ENCODE measurements at regions not wholly inside any gene's neighbourhood (a gene's known extent, or its start where the extent isn't known, plus 50 kb on each side); places are given as distances from the start of the nearest gene placed in this dataset.
"Not testable (repeated sequence)": the region's sequence is repeated elsewhere in the genome, so short reads cannot be mapped to it uniquely, and the experiment has no call there.

DNA sequence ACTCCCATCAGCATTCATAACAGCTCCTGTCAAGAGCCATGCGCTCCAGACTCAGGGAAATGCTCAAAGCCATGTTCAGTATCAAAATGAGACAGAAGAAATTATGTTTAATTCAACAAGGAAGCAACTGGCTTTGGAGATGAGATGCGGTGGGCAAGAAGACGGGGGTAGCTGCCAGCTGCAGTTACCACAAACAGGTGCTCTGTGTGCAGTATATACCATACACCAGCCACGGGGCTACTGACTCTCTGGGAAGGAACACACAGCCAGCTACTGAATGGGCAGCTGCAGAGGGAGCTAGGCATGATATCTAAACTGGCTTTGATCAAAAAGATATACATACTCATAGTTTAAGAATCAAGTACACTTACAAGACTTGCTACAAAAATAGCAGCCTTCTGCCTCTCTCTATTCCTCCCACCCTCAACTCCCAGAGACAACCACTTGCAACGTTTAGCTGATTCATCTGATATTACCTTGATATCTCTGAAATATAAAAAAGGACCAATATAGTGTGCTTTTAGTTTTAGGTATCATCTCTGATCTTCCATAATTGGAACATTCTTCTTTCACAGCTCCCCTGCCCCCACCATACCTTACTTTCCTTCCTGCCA lies 593.0 kb downstream of the UQCRFS1 start:
- H3K4me3 ChIP-seq: no peak overlapping the region
- TF ChIP-seq CTCF (IDR thresholded peaks at IDR 0.05): no peak
- DNase-seq (ENCODE audit: low spot score): no peak
- no peak overlapping the region for H3K27ac ChIP-seq

GRCh38 chr19:28618504-28618903 lies 594.4 kb downstream of the UQCRFS1 start:
- no peak overlapping the region for H3K4me3 ChIP-seq
- no peak for TF ChIP-seq CTCF (IDR thresholded peaks at IDR 0.05)
- DNase-seq (ENCODE audit: low spot score): no peak
- H3K27ac ChIP-seq: no peak overlapping the region

DNA sequence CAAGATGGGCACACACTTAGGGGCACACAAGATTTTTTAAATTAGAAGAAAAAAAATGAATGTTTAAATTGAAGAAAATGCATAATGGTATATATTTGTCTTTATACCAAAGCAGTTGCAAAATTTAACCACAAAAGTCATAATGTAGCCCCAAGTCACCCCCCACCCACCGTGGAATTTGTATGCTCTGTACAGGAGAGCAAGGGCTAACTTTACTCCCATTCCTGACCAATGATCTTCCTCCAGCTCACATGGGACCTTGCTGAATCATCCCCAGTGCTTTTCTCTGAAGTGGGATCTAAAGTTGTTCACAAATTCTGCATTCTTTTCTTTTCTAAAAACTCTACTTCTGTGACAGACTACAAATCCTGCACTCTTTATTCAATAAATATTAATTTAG lies 597.0 kb downstream of the UQCRFS1 start:
- no peak for DNase-seq (ENCODE audit: low spot score)
- no peak overlapping the region for H3K4me3 ChIP-seq
- H3K27ac ChIP-seq: no peak overlapping the region
- TF ChIP-seq CTCF (IDR thresholded peaks at IDR 0.05): no peak

DNA sequence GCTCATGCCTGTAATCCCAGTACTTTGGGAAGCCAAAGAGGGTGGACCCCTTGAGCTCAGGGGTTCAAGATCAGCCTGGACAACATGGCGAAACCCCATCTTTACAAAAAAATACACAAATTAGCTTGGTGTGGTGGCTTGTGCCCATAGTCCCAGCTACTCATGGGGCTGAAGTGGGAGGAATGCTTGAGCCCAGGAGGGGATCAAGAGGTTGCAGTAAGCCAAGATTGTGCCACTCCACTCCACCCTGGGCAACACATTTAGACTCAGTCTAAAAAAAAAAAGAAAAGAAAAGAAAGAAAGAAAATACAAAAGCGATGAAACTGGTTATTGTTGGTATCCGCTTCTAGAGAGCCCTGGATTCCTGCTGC lies 597.4 kb downstream of the UQCRFS1 start:
- no peak for TF ChIP-seq CTCF (IDR thresholded peaks at IDR 0.05)

DNA sequence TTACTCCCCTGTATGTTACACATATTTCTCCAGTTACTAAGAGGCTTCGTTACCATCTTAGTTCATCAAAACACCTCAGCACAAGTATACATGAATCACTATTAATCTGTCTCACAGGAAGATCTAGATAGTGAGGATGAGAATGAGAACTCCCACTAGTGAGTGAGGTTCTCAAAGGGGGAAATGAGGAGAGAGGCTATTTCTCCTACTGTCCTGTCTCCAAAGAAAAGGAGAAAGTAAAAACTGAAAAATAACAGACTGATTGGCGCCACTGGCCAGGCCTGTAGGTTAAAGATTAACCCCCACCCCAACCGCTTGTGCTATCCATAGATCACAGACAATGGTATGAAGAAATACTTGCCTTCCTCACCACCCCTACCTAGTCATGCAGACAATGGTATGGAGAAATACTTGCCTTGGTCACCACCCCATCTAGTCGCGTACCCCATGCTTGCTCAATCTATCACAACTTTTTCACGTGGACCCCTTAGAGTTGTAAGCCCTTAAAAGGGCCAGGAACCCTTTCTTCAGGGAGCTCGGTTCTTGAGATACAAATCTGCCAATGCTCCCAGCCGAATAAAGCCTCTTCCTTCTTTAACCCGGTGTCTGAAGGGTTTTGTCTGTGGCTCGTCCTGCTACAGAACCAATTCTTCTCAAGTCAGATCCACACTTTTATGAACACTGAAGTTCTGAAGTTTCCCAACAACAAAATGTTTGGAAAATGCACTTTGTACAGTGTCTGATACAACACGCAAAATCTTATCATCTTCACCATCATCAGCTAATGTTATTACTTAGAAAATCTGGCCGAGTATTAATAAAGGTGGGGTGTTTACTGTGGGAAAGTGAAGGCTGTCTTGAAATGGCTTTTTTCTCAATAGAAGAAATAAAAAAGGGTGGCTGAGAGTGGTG lies 598.1 kb downstream of the UQCRFS1 start:
- no peak for TF ChIP-seq CTCF (IDR thresholded peaks at IDR 0.05)
- DNase-seq (ENCODE audit: low spot score): no peak
- Histone ChIP-seq H3K4me3 (no peak overlapping the region), H3K27ac (no peak overlapping the region)

More for the DNA sequence above, 597.4 kb downstream of the UQCRFS1 start:
- no peak overlapping the region for H3K27ac ChIP-seq
- DNase-seq (ENCODE audit: low spot score): no peak
- no peak overlapping the region for H3K4me3 ChIP-seq

DNA sequence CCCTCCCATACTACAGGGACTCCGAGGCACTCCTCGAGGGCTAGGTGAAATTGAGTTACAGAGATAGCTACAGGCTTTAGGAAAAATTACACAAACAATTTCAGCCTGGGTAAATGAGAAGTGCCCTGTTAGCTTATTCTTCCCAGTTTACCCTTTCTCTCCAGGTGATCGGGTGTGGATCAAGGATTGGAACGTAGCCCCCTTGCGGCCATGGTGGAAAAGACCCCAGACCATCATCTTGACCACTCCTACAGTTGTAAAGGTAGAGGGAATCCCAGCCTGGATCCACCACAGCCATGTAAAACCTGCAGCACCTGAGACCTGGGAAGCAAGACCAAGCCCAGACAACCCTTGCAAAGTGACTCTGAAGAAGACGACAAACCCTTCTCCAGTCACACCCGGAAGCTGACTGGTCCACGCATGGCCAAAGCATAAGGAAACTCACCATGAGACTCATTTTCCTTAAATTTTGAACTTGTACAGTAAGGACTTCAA lies 600.6 kb downstream of the UQCRFS1 start:
- no peak for TF ChIP-seq CTCF (IDR thresholded peaks at IDR 0.05)

DNA sequence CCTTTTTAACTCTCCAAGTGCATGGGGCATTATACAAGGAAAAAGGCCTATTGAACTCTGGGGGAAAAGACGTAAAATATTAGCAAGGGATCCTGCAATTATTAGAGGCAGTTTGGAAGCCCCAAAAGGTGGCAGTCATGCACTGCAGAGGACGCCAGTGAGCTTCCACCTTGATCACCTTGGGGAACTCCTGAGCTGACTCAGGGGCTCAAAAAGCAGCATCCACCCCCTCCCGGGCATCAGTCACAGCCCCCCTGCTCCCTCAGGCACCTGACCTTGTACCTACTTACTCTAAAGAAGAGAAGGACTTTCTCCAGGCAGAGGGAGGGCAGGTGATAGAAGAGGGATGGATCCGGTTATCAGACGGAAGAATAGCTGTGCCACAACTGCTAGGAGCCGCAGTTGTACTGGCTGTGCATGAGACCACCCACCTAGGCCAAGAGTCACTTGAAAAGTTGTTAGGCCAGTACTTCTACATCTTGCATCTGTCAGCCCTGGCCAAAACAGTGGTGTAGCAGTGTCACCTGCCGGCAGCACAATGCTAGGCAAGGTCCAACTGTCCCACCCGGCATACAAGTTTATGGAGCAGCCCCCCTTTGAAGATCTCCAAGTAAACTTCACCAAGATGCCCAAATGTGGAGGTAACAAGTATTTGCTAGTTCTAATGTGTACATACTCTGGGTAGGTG lies 601.6 kb downstream of the UQCRFS1 start:
- not testable (repeated sequence) for H3K4me3 ChIP-seq; DNase-seq (ENCODE audit: low spot score); H3K27ac ChIP-seq

More for the DNA sequence above, 600.6 kb downstream of the UQCRFS1 start:
- Histone ChIP-seq H3K27ac (no peak overlapping the region), H3K4me3 (no peak overlapping the region)
- no peak for DNase-seq (ENCODE audit: low spot score)

All from coronary artery (tissue), 2 donors.